ENCODE measurements at regions not wholly inside any gene's neighbourhood (a gene's known extent, or its start where the extent isn't known, plus 50 kb on each side); places are given as distances from the start of the nearest gene placed in this dataset.

GRCh38 chr12:124485371-124485770 lies 82.0 kb downstream of the NCOR2 start (continued):
- no peak for TF ChIP-seq AFF4 (CRISPR knock-in tag; IDR thresholded peaks at IDR 0.05; ENCODE audit: borderline replicate concordance)
- no peak for TF ChIP-seq GRHL2 (CRISPR knock-in tag; IDR thresholded peaks at IDR 0.05; ENCODE audit: insufficient replicate concordance, severe bottlenecking)
- no peak for TF ChIP-seq RELA (CRISPR knock-in tag; IDR thresholded peaks at IDR 0.05; ENCODE audit: borderline replicate concordance)
- TF ChIP-seq ATF1 (CRISPR knock-in tag; IDR thresholded peaks at IDR 0.05) = no peak
- TF ChIP-seq ETV6 (CRISPR knock-in tag; IDR thresholded peaks at IDR 0.05) = no peak

GRCh38 chr12:124484526-124484953 lies 82.9 kb downstream of the NCOR2 start:
- H3K27me3 Mint-ChIP-seq (ENCODE audit: low read depth) = no peaks in the 10 kb centered on the region
- ATAC-seq (no peak), DNase-seq (ENCODE audit: low spot score) (no peak)
- H3K9me3 Mint-ChIP-seq = no peaks in the 10 kb centered on the region
- peaks cover 13% of the 10 kb centered on the region; the same call in 1 of the 2 replicates for H3K36me3 Mint-ChIP-seq
- ChIA-PET CTCF (no interaction called here), POLR2A (no interaction called here)
- no peak overlapping the region for H3K27ac Mint-ChIP-seq
- no peak for TF ChIP-seq FOXP4 (CRISPR knock-in tag; IDR thresholded peaks at IDR 0.05)
- no peak for TF ChIP-seq FOXJ3 (CRISPR knock-in tag; IDR thresholded peaks at IDR 0.05; ENCODE audit: borderline replicate concordance)
- TF ChIP-seq IRF1 (CRISPR knock-in tag; IDR thresholded peaks at IDR 0.05) = no peak
- TF ChIP-seq JUN (CRISPR knock-in tag; IDR thresholded peaks at IDR 0.05) = no peak
- no peak for TF ChIP-seq AFF4 (CRISPR knock-in tag; IDR thresholded peaks at IDR 0.05; ENCODE audit: borderline replicate concordance)
- no peak for TF ChIP-seq FOXK1 (CRISPR knock-in tag; IDR thresholded peaks at IDR 0.05)
- TF ChIP-seq OVOL2 (CRISPR knock-in tag; IDR thresholded peaks at IDR 0.05; ENCODE audit: borderline replicate concordance) = no peak
- H3K4me3 Mint-ChIP-seq = no peak overlapping the region
- peaks cover 12% of the 10 kb centered on the region for H3K4me1 Mint-ChIP-seq

GRCh38 chr12:124484067-124484466 lies 83.3 kb downstream of the NCOR2 start:
- CTCF ChIA-PET = no interaction called here
- TF ChIP-seq ZBTB21 (CRISPR knock-in tag; IDR thresholded peaks at IDR 0.05; ENCODE audit: borderline replicate concordance) = no peak
- no peak for TF ChIP-seq ARID4B (CRISPR knock-in tag; IDR thresholded peaks at IDR 0.05; ENCODE audit: borderline replicate concordance)
- TF ChIP-seq OVOL2 (CRISPR knock-in tag; IDR thresholded peaks at IDR 0.05; ENCODE audit: borderline replicate concordance) = no peak
- TF ChIP-seq ESRRA (CRISPR knock-in tag; IDR thresholded peaks at IDR 0.05; ENCODE audit: borderline replicate concordance) = no peak
- POLR2A ChIA-PET = no interaction called here
- Mint-ChIP-seq H3K36me3 (peaks cover 18% of the 10 kb centered on the region; the same call in 1 of the 2 replicates), H3K27me3 (ENCODE audit: low read depth) (no peaks in the 10 kb centered on the region), H3K4me3 (no peak overlapping the region), H3K4me1 (peaks cover 15% of the 10 kb centered on the region), H3K9me3 (no peaks in the 10 kb centered on the region), H3K27ac (no peak overlapping the region)
- ATAC-seq = no peak
- DNase-seq (ENCODE audit: low spot score) = no peak

Data from WTC11 (cell line).